Neural progenitor cell (in vitro differentiated cells): ENCODE measurements at regions not wholly inside any gene's neighbourhood (a gene's known extent, or its start where the extent isn't known, plus 50 kb on each side); places are given as distances from the start of the nearest gene placed in this dataset.

Source experiments
- DNase-seq: peaks from one replicate; pipeline ENCODE4 v3.0.0-alpha.2; 2016; ENCODE audit warnings: low spot score
- H2AFZ ChIP-seq: fragments of 200-600 bp; sonication (generic); replicated peaks from 2 replicates; pipeline ENCODE4 v1.6.1; 2016; ENCODE audit warnings: antibody characterized with exemption
- H3F3A ChIP-seq: fragments of 200-600 bp; sonication (generic); 2 replicates; pipeline ENCODE4 v1.6.1; 2016; ENCODE audit warnings: antibody characterized with exemption, low read depth
- H3K27ac ChIP-seq: fragments of 200-600 bp; sonication (generic); 2 replicates; pipeline ENCODE4 v1.5.1; 2016; ENCODE audit warnings: mild to moderate bottlenecking
- H3K27me3 ChIP-seq: fragments of 200-600 bp; sonication (generic); 2 replicates; pipeline ENCODE4 v1.6.1; 2016; ENCODE audit warnings: mild to moderate bottlenecking, moderate library complexity
- H3K36me3 ChIP-seq: fragments of 200-600 bp; sonication (generic); 2 replicates; pipeline ENCODE4 v1.5.1; 2016
- H3K4me1 ChIP-seq: fragments of 200-600 bp; sonication (generic); 2 replicates; pipeline ENCODE4 v1.6.1; 2016; ENCODE audit warnings: mixed run types
- H3K4me2 ChIP-seq: fragments of 200-600 bp; sonication (generic); 2 replicates; pipeline ENCODE4 v1.6.1; 2016
- H3K4me3 ChIP-seq: fragments of 200-600 bp; sonication (generic); 2 replicates; pipeline ENCODE4 v1.5.1; 2016
- H3K79me2 ChIP-seq: fragments of 200-600 bp; sonication (generic); 2 replicates; pipeline ENCODE4 v1.6.1; 2016; ENCODE audit warnings: low read depth
- H3K9ac ChIP-seq: fragments of 200-600 bp; sonication (generic); 2 replicates; pipeline ENCODE4 v1.6.1; 2016
- H3K9me3 ChIP-seq: fragments of 200-600 bp; sonication (generic); 2 replicates; pipeline ENCODE4 v1.5.1; 2016; ENCODE audit warnings: low read depth
- H4K20me1 ChIP-seq: fragments of 200-600 bp; sonication (generic); 2 replicates; pipeline ENCODE4 v1.6.1; 2016; ENCODE audit warnings: low read depth
- H3K27ac Mint-ChIP-seq: 3 replicates; pipeline ENCODE4 v1.8.0; 2021; ENCODE audit warnings: mixed read lengths
- H3K27me3 Mint-ChIP-seq: 2 replicates; pipeline ENCODE4 v1.8.0; 2022; ENCODE audit warnings: low read depth, mild to moderate bottlenecking, inconsistent platforms, moderate library complexity, mixed read lengths; ENCODE audit not compliant: insufficient read depth
- H3K36me3 Mint-ChIP-seq: 3 replicates; pipeline ENCODE4 v1.8.0; 2021; ENCODE audit warnings: mixed read lengths
- H3K4me1 Mint-ChIP-seq: 3 replicates; pipeline ENCODE4 v1.8.0; 2021; ENCODE audit warnings: mixed read lengths
- H3K4me3 Mint-ChIP-seq: 3 replicates; pipeline ENCODE4 v1.8.0; 2021; ENCODE audit warnings: mild to moderate bottlenecking, moderate library complexity, mixed read lengths
- H3K9me3 Mint-ChIP-seq: 3 replicates; pipeline ENCODE4 v1.8.0; 2020; ENCODE audit warnings: mixed read lengths
- CTCF ChIP-seq: fragments of 200-600 bp; sonication (generic); IDR thresholded peaks from 2 replicates; pipeline ENCODE4 v1.5.1; 2017; ENCODE audit warnings: antibody characterized with exemption, mild to moderate bottlenecking
- EZH2 ChIP-seq: fragments of 200-600 bp; sonication (generic); IDR thresholded peaks from 2 replicates; pipeline ENCODE4 v1.6.1; 2017; ENCODE audit warnings: antibody characterized with exemption, mild to moderate bottlenecking, moderate library complexity
- EZH2phosphoT487 ChIP-seq: fragments of 200-600 bp; sonication (generic); IDR thresholded peaks from 2 replicates; pipeline ENCODE4 v1.6.1; 2017; ENCODE audit warnings: antibody characterized with exemption

- H3K9ac ChIP-seq: no peak overlapping the region
- H3K36me3 ChIP-seq: no peaks in the 10 kb centered on the region
- no peaks in the 10 kb centered on the region for H3K4me1 Mint-ChIP-seq
- H3K9me3 Mint-ChIP-seq: peaks cover 4% of the 10 kb centered on the region
- no peak overlapping the region for H2AFZ ChIP-seq
- no peaks in the 10 kb centered on the region for H3K9me3 ChIP-seq
- no peaks in the 10 kb centered on the region for H3K27me3 ChIP-seq
- no peaks in the 10 kb centered on the region for H3K36me3 Mint-ChIP-seq
- H3K4me1 ChIP-seq: no peaks in the 10 kb centered on the region
- no peak overlapping the region for H3K27ac Mint-ChIP-seq
- TF ChIP-seq CTCF (peak; percentile 7), EZH2phosphoT487 (no peak), EZH2 (no peak)
- H3K4me2 ChIP-seq: no peak overlapping the region
- H3K27ac ChIP-seq: no peak overlapping the region
- no peaks in the 10 kb centered on the region for H3K27me3 Mint-ChIP-seq
- H3K4me3 ChIP-seq: no peak overlapping the region
- H3F3A ChIP-seq: no peaks in the 10 kb centered on the region
- no peaks in the 10 kb centered on the region for H4K20me1 ChIP-seq
- no peak for DNase-seq
- no peak overlapping the region for H3K4me3 Mint-ChIP-seq
- no peaks in the 10 kb centered on the region for H3K79me2 ChIP-seq
Observed at GRCh38 chr17:53186001-53186400, 636.7 kb upstream of the KIF2B start.

GRCh38 chr17:53176629-53177028 lies 646.1 kb upstream of the KIF2B start:
- Histone ChIP-seq H3K79me2 (no peaks in the 10 kb centered on the region), H3K36me3 (no peaks in the 10 kb centered on the region), H3K27me3 (no peaks in the 10 kb centered on the region), H4K20me1 (no peaks in the 10 kb centered on the region), H3K9me3 (no peaks in the 10 kb centered on the region), H2AFZ (no peak overlapping the region), H3K4me2 (no peak overlapping the region), H3K4me3 (no peak overlapping the region), H3K4me1 (no peaks in the 10 kb centered on the region), H3K9ac (no peak overlapping the region), H3F3A (no peaks in the 10 kb centered on the region), H3K27ac (no peak overlapping the region)
- no peaks in the 10 kb centered on the region for H3K27me3 Mint-ChIP-seq
- TF ChIP-seq EZH2 (no peak), EZH2phosphoT487 (no peak), CTCF (no peak)
- H3K36me3 Mint-ChIP-seq: no peaks in the 10 kb centered on the region
- DNase-seq: no peak
- H3K4me3 Mint-ChIP-seq: no peak overlapping the region
- H3K4me1 Mint-ChIP-seq: no peaks in the 10 kb centered on the region
- peaks cover 3% of the 10 kb centered on the region for H3K9me3 Mint-ChIP-seq
- H3K27ac Mint-ChIP-seq: no peak overlapping the region

- Histone ChIP-seq H3K4me2 (no peak overlapping the region), H4K20me1 (no peaks in the 10 kb centered on the region), H3K4me1 (no peaks in the 10 kb centered on the region), H3K4me3 (no peak overlapping the region), H3K36me3 (no peaks in the 10 kb centered on the region), H3K9me3 (no peaks in the 10 kb centered on the region), H3K27ac (no peak overlapping the region), H3K27me3 (no peaks in the 10 kb centered on the region), H2AFZ (no peak overlapping the region), H3K79me2 (no peaks in the 10 kb centered on the region), H3K9ac (no peak overlapping the region), H3F3A (no peaks in the 10 kb centered on the region)
- Mint-ChIP-seq H3K4me1 (no peaks in the 10 kb centered on the region), H3K27ac (no peak overlapping the region), H3K36me3 (no peaks in the 10 kb centered on the region), H3K27me3 (no peaks in the 10 kb centered on the region), H3K4me3 (no peak overlapping the region), H3K9me3 (no peaks in the 10 kb centered on the region)
- TF ChIP-seq CTCF: no peak
- TF ChIP-seq EZH2phosphoT487: no peak
- no peak for TF ChIP-seq EZH2
- no peak for DNase-seq
Observed at GRCh38 chr17:53168413-53168812, 654.3 kb upstream of the KIF2B start.

GRCh38 chr17:53166731-53167130 lies 656.0 kb upstream of the KIF2B start:
- H3K9ac ChIP-seq: no peak overlapping the region

More at GRCh38 chr17:53166731-53167130, 656.0 kb upstream of the KIF2B start:
- no peak for TF ChIP-seq EZH2
- TF ChIP-seq EZH2phosphoT487: no peak
- no peak for TF ChIP-seq CTCF
- Mint-ChIP-seq H3K9me3 (no peaks in the 10 kb centered on the region), H3K36me3 (no peaks in the 10 kb centered on the region), H3K4me3 (no peak overlapping the region), H3K27me3 (peaks cover 2% of the 10 kb centered on the region), H3K4me1 (no peaks in the 10 kb centered on the region), H3K27ac (no peak overlapping the region)
- Histone ChIP-seq H3K9me3 (no peaks in the 10 kb centered on the region), H3K4me3 (no peak overlapping the region), H3K27me3 (no peaks in the 10 kb centered on the region), H2AFZ (no peak overlapping the region), H3K4me2 (no peak overlapping the region), H3K79me2 (no peaks in the 10 kb centered on the region), H3K27ac (no peak overlapping the region), H4K20me1 (no peaks in the 10 kb centered on the region), H3K36me3 (no peaks in the 10 kb centered on the region), H3K4me1 (no peaks in the 10 kb centered on the region), H3F3A (no peaks in the 10 kb centered on the region)
- DNase-seq: no peak
